DND-41 (cell line): ENCODE measurements at regions not wholly inside any gene's neighbourhood (a gene's known extent, or its start where the extent isn't known, plus 50 kb on each side); places are given as distances from the start of the nearest gene placed in this dataset.

ENCODE experiments used
- ATAC-seq: fragments of 200-7000 bp; cut with Tn5 transposase; 3 replicates; pipeline ENCODE4 v1.9.1; 2021; ENCODE audit warnings: low read depth; ENCODE audit not compliant: insufficient read depth
- DNase-seq: peaks from one replicate; pipeline ENCODE4 v3.0.0-alpha.2; 2020
- H2AFZ ChIP-seq: 2 replicates; pipeline ENCODE4 v1.6.0; 2012; ENCODE audit warnings: low read depth, low read length
- H3K27ac ChIP-seq: 2 replicates; pipeline ENCODE4 v1.5.1; 2012; ENCODE audit warnings: low read length, inconsistent platforms
- H3K27me3 ChIP-seq: fragments of 200-600 bp; sonication (generic); 2 replicates; pipeline ENCODE4 v1.6.0; 2012; ENCODE audit warnings: low read length, mild to moderate bottlenecking, inconsistent platforms; ENCODE audit not compliant: insufficient read depth, poor library complexity
- H3K36me3 ChIP-seq: 2 replicates; pipeline ENCODE4 v1.5.1; 2012; ENCODE audit warnings: low read length, inconsistent platforms; ENCODE audit not compliant: insufficient read depth
- H3K4me1 ChIP-seq: 2 replicates; pipeline ENCODE4 v1.5.1; 2012; ENCODE audit warnings: mild to moderate bottlenecking, low read length; ENCODE audit not compliant: insufficient read depth
- H3K4me2 ChIP-seq: 2 replicates; pipeline ENCODE4 v1.6.0; 2012; ENCODE audit warnings: mild to moderate bottlenecking, moderate library complexity, low read length, inconsistent platforms; ENCODE audit not compliant: insufficient read depth
- H3K4me3 ChIP-seq, 2 experiments: fragments of 200-600 bp in 1 of 2; shearing (Covaris generic) in 1 of 2; 2 replicates each; pipeline ENCODE4 v1.5.1; 2012 to 2016; ENCODE audit warnings: inconsistent platforms in 2 of 2, low read length in 2 of 2, mild to moderate bottlenecking in 2 of 2, low read depth in 1 of 2, moderate library complexity in 1 of 2
- H3K79me2 ChIP-seq: 2 replicates; pipeline ENCODE4 v1.6.0; 2012; ENCODE audit warnings: low read length, inconsistent platforms; ENCODE audit not compliant: insufficient read depth
- H3K9ac ChIP-seq: 2 replicates; pipeline ENCODE4 v1.6.0; 2012; ENCODE audit warnings: low read depth, mild to moderate bottlenecking, inconsistent platforms, low read length, moderate library complexity
- H3K9me3 ChIP-seq: 2 replicates; pipeline ENCODE4 v1.5.1; 2012; ENCODE audit warnings: low read length, moderate library complexity, mild to moderate bottlenecking, inconsistent platforms; ENCODE audit not compliant: insufficient read depth, severe bottlenecking
- H4K20me1 ChIP-seq: 2 replicates; pipeline ENCODE4 v1.6.0; 2012; ENCODE audit warnings: low read length; ENCODE audit not compliant: insufficient read depth
- EZH2 ChIP-seq: IDR thresholded peaks from 3 replicates; pipeline ENCODE4 v1.6.1; 2012; ENCODE audit warnings: borderline replicate concordance, low read depth, mild to moderate bottlenecking, moderate library complexity, low read length, inconsistent platforms; ENCODE audit not compliant: severe bottlenecking
- TF ChIP-seq, protein P1 (sequence below): IDR thresholded peaks from 2 replicates; pipeline ENCODE4 v1.5.1; 2012; ENCODE audit warnings: borderline replicate concordance, low read length, moderate library complexity, mild to moderate bottlenecking; ENCODE audit not compliant: poor library complexity, severe bottlenecking; ENCODE audit errors: extremely low read depth

DNA sequence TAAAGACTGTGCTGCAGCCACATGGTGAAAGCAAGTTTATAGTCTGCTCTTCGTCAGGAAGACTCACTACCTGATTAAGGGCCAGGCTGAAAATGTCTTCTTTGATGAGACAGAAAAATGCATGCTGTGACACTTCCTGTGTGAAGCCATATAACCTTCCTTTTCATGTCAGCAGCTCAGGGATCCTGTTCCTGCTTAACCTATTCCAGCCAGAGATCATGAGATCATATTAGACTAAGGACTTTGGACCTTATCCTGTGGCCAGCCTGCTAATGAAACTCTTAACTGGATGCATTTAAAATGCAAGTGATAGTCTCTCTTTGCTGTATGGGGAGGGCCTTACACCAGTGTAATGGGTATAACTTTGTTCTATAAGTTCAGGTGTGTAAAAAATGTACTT is 165.2 kb downstream of the PTEN start:
- TF ChIP-seq, protein P1, sequence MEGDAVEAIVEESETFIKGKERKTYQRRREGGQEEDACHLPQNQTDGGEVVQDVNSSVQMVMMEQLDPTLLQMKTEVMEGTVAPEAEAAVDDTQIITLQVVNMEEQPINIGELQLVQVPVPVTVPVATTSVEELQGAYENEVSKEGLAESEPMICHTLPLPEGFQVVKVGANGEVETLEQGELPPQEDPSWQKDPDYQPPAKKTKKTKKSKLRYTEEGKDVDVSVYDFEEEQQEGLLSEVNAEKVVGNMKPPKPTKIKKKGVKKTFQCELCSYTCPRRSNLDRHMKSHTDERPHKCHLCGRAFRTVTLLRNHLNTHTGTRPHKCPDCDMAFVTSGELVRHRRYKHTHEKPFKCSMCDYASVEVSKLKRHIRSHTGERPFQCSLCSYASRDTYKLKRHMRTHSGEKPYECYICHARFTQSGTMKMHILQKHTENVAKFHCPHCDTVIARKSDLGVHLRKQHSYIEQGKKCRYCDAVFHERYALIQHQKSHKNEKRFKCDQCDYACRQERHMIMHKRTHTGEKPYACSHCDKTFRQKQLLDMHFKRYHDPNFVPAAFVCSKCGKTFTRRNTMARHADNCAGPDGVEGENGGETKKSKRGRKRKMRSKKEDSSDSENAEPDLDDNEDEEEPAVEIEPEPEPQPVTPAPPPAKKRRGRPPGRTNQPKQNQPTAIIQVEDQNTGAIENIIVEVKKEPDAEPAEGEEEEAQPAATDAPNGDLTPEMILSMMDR: no peak
- no peak for TF ChIP-seq EZH2
- peak; percentile 54 for DNase-seq

DNA sequence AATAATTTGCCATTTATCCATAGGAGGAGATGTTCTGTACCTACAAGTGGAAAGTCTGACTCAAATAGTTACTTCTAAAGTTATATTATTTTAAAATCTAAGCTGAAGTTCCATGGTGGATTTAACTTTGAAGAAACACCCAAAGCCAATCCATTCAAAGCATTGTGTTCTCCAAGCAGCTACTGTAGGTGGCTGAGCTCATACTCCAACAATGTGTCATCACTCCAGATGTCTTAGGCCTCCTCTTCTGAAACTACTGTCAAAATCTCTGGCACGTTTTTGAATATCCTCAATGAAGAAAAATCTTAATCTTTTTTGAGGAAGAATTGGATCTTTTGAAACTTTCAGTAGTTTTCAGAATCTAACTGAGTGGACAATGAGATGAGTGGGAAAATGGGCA is 169.1 kb downstream of the PTEN start:
- Histone ChIP-seq H2AFZ (no peak overlapping the region), H3K27me3 (no peaks in the 10 kb centered on the region), H3K9me3 (no peaks in the 10 kb centered on the region), H4K20me1 (no peaks in the 10 kb centered on the region), H3K9ac (no peak overlapping the region), H3K79me2 (no peaks in the 10 kb centered on the region), H3K4me1 (peaks cover 34% of the 10 kb centered on the region), H3K36me3 (no peaks in the 10 kb centered on the region), H3K27ac (no peak overlapping the region), H3K4me3 (no peak overlapping the region), H3K4me2 (no peak overlapping the region)
- ATAC-seq: no peak
- no peak for TF ChIP-seq EZH2
- no peak for DNase-seq

More for the DNA sequence above, 165.2 kb downstream of the PTEN start:
- Histone ChIP-seq H3K4me1 (peaks cover 33% of the 10 kb centered on the region), H3K27ac (peak overlapping the region; percentile 90), H3K4me2 (peak overlapping the region; percentile 40; the same call in 1 of the 2 replicates), H3K36me3 (no peaks in the 10 kb centered on the region), H3K79me2 (no peaks in the 10 kb centered on the region), H2AFZ (peak overlapping the region; percentile 74), H4K20me1 (no peaks in the 10 kb centered on the region), H3K4me3 (no peak overlapping the region), H3K9ac (peak overlapping the region; percentile 43), H3K9me3 (no peaks in the 10 kb centered on the region), H3K27me3 (no peaks in the 10 kb centered on the region)
- ATAC-seq: peak; percentile 90

DNA sequence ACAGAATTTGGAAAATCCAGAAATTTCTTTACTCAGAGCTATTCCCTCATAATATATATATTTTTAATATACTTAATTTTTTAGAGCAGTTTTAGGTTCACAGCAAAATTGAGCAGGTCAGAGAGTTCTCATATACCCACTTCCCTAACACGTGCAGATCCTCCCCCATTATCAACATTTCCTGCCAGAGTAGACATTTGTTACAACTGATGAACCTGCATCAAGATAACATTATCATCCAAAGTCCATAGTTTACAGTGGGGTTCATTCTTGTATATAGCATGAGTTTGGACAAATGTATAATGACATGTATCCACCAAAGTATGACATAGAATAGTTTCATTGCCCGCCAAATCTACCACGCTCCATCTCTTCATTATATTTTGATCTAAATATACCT is 170.0 kb downstream of the PTEN start:
- H3K27me3 ChIP-seq: no peaks in the 10 kb centered on the region
- no peak for TF ChIP-seq EZH2
- TF ChIP-seq, protein P1: no peak
- no peaks in the 10 kb centered on the region for H3K36me3 ChIP-seq
- H3K4me3 ChIP-seq: no peak overlapping the region
- no peaks in the 10 kb centered on the region for H4K20me1 ChIP-seq
- peaks cover 34% of the 10 kb centered on the region for H3K4me1 ChIP-seq
- H3K9ac ChIP-seq: no peak overlapping the region
- no peaks in the 10 kb centered on the region for H3K79me2 ChIP-seq
- H3K9me3 ChIP-seq: no peaks in the 10 kb centered on the region
- no peak overlapping the region for H3K4me2 ChIP-seq
- no peak overlapping the region for H2AFZ ChIP-seq
- no peak for ATAC-seq
- no peak overlapping the region for H3K27ac ChIP-seq
- DNase-seq: no peak

DNA sequence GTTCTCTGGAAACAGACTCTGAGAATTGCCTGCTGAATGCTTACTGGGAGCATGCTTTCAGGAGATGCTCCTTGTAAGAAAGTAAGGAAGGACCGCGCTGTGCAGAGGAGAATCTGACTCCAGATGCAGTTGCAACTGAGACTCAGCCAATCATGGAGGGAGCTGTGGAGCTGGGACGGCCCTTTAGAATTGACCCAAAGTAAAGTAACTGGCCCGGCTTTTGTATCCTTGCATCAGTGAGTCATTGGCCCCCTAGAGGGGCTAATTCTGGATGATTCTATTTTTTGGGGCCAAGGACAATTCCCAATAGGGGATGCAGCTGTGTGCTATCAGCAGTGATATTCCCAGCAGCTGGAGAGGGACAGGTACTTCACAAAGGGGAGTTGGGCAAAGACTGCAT is 170.4 kb downstream of the PTEN start:
- H3K4me2 ChIP-seq: no peak overlapping the region
- peaks cover 34% of the 10 kb centered on the region for H3K4me1 ChIP-seq
- H3K9ac ChIP-seq: no peak overlapping the region
- no peaks in the 10 kb centered on the region for H3K79me2 ChIP-seq
- no peaks in the 10 kb centered on the region for H3K27me3 ChIP-seq
- no peak overlapping the region for H2AFZ ChIP-seq
- H4K20me1 ChIP-seq: no peaks in the 10 kb centered on the region
- DNase-seq (no peak), ATAC-seq (no peak)
- TF ChIP-seq, protein P1: no peak
- TF ChIP-seq EZH2: no peak
- no peak overlapping the region for H3K27ac ChIP-seq
- H3K4me3 ChIP-seq: no peak overlapping the region
- no peaks in the 10 kb centered on the region for H3K9me3 ChIP-seq
- no peaks in the 10 kb centered on the region for H3K36me3 ChIP-seq
